Body of pancreas (tissue), 4 donors: ENCODE measurements at regions not wholly inside any gene's neighbourhood (a gene's known extent, or its start where the extent isn't known, plus 50 kb on each side); places are given as distances from the start of the nearest gene placed in this dataset.

Experiments
- POLR2A ChIP-seq, 3 donors: fragments of 450-650 bp; IDR thresholded peaks; one replicate each; pipeline ENCODE4 v1.6.1; 2016; ENCODE audit warnings: antibody characterized with exemption in 3 of 3, mild to moderate bottlenecking in 2 of 3
- TF ChIP-seq, protein P1 (sequence below), 7 experiments: fragments of 450-650 bp in 4 of 7; fragments of 200-600 bp in 3 of 7; sonication (generic) in 3 of 7; IDR thresholded peaks; one replicate each; pipeline ENCODE4 v1.5.1; 2016 to 2019; ENCODE audit warnings: antibody characterized with exemption in 7 of 7

DNA sequence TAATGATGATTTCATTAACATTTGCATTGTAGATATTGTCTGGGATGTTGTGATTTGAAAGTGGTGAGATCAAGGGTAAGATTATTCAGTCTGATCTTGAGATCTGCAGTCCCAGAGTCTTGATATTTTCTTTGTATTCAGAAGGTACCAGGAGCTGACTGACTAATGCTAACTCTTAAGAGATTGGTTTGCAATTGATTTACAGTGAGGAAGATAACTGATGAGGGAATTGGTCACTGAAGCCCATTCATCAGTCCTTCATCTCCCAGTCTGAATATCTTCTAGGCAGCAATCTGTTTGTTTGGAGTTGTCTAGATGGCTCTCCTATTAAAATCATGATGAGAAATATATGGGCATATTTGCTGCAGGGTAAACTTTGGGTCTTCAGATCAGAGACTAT lies 473.7 kb downstream of the ARL4A start:
- TF ChIP-seq, protein P1, sequence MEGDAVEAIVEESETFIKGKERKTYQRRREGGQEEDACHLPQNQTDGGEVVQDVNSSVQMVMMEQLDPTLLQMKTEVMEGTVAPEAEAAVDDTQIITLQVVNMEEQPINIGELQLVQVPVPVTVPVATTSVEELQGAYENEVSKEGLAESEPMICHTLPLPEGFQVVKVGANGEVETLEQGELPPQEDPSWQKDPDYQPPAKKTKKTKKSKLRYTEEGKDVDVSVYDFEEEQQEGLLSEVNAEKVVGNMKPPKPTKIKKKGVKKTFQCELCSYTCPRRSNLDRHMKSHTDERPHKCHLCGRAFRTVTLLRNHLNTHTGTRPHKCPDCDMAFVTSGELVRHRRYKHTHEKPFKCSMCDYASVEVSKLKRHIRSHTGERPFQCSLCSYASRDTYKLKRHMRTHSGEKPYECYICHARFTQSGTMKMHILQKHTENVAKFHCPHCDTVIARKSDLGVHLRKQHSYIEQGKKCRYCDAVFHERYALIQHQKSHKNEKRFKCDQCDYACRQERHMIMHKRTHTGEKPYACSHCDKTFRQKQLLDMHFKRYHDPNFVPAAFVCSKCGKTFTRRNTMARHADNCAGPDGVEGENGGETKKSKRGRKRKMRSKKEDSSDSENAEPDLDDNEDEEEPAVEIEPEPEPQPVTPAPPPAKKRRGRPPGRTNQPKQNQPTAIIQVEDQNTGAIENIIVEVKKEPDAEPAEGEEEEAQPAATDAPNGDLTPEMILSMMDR (IDR thresholded peaks at IDR 0.05) = no peak
- no peak for TF ChIP-seq POLR2A (IDR thresholded peaks at IDR 0.05)
